Ovary (tissue), 7 donors: ENCODE measurements at regions not wholly inside any gene's neighbourhood (a gene's known extent, or its start where the extent isn't known, plus 50 kb on each side); places are given as distances from the start of the nearest gene placed in this dataset.

Experiments used
- DNase-seq, 5 donors: peaks; one replicate each; pipeline ENCODE4 v3.0.0-alpha.2; 2019 to 2020
- H3K27ac ChIP-seq, 2 donors: fragments of 200-600 bp; one replicate each; pipeline versions ENCODE4 v1.5.1 to v1.8.0; 2019 to 2022
- H3K27me3 ChIP-seq: fragments of 200-600 bp; one replicate; pipeline ENCODE4 v1.8.0; 2022
- H3K36me3 ChIP-seq: fragments of 200-600 bp; sonication (generic); one replicate; pipeline ENCODE4 v1.5.1; 2019
- H3K4me1 ChIP-seq: one replicate; pipeline ENCODE4 v1.8.1; 2013; ENCODE audit warnings: mild to moderate bottlenecking, moderate library complexity; ENCODE audit not compliant: insufficient read depth
- H3K4me3 ChIP-seq: fragments of 200-600 bp; sonication (generic); one replicate; pipeline ENCODE4 v1.5.1; 2017
- H3K9me3 ChIP-seq, 2 donors: fragments of 200-600 bp in 1 of 2; sonication (generic) in 1 of 2; one replicate each; pipeline versions ENCODE4 v1.5.1 to v1.8.1; 2013 to 2019; ENCODE audit warnings: mild to moderate bottlenecking in 1 of 2, moderate library complexity in 1 of 2
- EP300 ChIP-seq: sonication (generic); formaldehyde crosslinking; IDR thresholded peaks from one replicate; pipeline ENCODE4 v1.6.1; 2017; ENCODE audit warnings: antibody characterized with exemption
- POLR2A ChIP-seq: fragments of 450-650 bp; IDR thresholded peaks from one replicate; pipeline ENCODE4 v1.6.1; 2017; ENCODE audit warnings: antibody characterized with exemption, mild to moderate bottlenecking, moderate library complexity
- WGBS, 3 donors: extraction: QIAGEN DNeasy Blood & Tissue Kit in 1 of 3; methylation state at CpG; one replicate each; pipeline versions ENCODE4 v1.1.5 to v1.1.7; 2013 to 2017; 5-methylcytosine and 5-hydroxymethylcytosine counted together
- intact Hi-C, 4 donors: fragments of 100-400 bp; cut with DNase I; formaldehyde crosslinking; loops; one replicate each; pipeline versions ENCODE4 v1.11.0 to v1.15.1; 2022 to 2023
- TF ChIP-seq, protein P1 (sequence below), 3 donors: fragments of 450-650 bp in 2 of 3; fragments of 200-600 bp in 1 of 3; IDR thresholded peaks; one replicate each; pipeline versions ENCODE4 v1.5.1 to v1.8.0; 2016 to 2022; ENCODE audit warnings: antibody characterized with exemption in 3 of 3, mild to moderate bottlenecking in 1 of 3
- donor health status: DM: no; HTN: no; CAD: no; lungs with moderate emphysema.
- donor health status: DM: no; HTN: no; CAD: no.
- donor health status: Bipolar disorder and iron deficiency.
- donor health status: DM: no; HTN: no; CAD: no.
- donor health status: DM: yes; HTN: yes; CAD: no.

DNA sequence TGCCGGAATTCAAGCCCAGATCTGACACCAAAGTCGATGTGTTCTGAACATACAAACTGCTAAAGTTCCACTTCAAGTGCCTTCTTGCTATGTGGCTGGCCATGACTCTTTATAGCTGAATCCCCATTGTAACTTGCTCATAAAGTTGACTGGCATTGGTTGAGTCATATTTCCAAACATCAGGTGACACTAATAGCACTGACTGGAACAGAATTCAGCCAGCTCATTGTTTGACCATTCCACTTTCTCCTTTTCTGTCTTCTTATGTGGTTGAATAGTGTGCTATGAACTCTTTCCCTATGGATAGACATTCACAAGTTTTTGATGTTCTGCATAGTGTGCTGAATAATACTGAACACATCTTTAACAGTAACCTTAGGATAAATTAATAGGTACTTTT lies 266.2 kb upstream of the ZFP64 start:
- no peaks in the 10 kb centered on the region for H3K9me3 ChIP-seq
- no peak for DNase-seq
- TF ChIP-seq, protein P1, sequence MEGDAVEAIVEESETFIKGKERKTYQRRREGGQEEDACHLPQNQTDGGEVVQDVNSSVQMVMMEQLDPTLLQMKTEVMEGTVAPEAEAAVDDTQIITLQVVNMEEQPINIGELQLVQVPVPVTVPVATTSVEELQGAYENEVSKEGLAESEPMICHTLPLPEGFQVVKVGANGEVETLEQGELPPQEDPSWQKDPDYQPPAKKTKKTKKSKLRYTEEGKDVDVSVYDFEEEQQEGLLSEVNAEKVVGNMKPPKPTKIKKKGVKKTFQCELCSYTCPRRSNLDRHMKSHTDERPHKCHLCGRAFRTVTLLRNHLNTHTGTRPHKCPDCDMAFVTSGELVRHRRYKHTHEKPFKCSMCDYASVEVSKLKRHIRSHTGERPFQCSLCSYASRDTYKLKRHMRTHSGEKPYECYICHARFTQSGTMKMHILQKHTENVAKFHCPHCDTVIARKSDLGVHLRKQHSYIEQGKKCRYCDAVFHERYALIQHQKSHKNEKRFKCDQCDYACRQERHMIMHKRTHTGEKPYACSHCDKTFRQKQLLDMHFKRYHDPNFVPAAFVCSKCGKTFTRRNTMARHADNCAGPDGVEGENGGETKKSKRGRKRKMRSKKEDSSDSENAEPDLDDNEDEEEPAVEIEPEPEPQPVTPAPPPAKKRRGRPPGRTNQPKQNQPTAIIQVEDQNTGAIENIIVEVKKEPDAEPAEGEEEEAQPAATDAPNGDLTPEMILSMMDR (IDR thresholded peaks at IDR 0.05) = no peak
- TF ChIP-seq EP300 (no peak), POLR2A (no peak)
- WGBS, 3 donors = 95 to 98% (median 95%) methylated on average over 2 of the region's 2 CpGs
- no peak overlapping the region for H3K4me3 ChIP-seq
- intact Hi-C loops = no loop called here
- H3K4me1 ChIP-seq = no peaks in the 10 kb centered on the region
- no peaks in the 10 kb centered on the region for H3K27me3 ChIP-seq
- H3K27ac ChIP-seq = no peak overlapping the region
- H3K36me3 ChIP-seq = no peaks in the 10 kb centered on the region

GRCh38 chr20:52454660-52455059 lies 263.1 kb upstream of the ZFP64 start:
- Histone ChIP-seq H3K27me3 (no peaks in the 10 kb centered on the region), H3K9me3 (no peaks in the 10 kb centered on the region), H3K4me3 (no peak overlapping the region), H3K4me1 (no peaks in the 10 kb centered on the region), H3K36me3 (no peaks in the 10 kb centered on the region), H3K27ac (no peak overlapping the region)
- TF ChIP-seq, protein P1 (IDR thresholded peaks at IDR 0.05) = no peak
- TF ChIP-seq EP300 (no peak), POLR2A (no peak)
- intact Hi-C loops = no loop called here
- WGBS, 3 donors = 9 to 33% (median 16%) methylated on average over 2 of the region's 2 CpGs
- DNase-seq = no peak

DNA sequence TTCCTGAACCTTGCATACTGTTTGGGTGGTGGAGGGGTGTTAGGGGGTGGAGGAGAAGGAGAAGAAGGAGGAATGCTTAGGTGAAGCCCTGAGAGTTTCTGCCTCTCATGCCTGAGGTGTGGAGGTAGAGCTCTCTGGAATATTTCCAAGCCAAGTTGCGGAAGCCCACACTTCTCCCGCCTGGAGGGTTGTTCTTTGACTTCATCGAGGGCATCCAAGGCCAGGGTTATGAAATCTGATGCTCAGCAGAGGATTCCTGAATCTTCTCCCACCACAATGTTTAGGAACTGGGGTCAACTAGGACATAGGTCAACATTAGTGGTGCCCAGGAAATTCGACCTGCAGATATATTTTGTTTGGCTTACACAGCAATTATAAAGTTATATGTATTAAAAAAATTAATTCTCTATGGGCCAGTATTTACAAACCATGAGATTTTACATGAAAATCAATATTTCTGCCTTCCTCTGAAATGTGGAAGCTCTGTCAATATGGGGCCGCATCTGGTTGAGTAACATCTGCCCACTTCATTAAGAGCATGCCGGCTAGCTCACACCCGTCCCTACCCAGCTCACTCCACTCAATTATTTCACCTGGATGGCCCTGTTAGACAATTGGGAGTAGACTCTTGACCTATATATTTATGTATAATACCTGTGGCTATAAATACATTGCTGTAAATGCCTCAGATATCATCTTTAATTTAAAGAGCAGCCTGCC lies 257.1 kb upstream of the ZFP64 start:
- Histone ChIP-seq H3K4me3 (no peak overlapping the region), H3K27me3 (no peaks in the 10 kb centered on the region), H3K9me3 (no peaks in the 10 kb centered on the region), H3K27ac (no peak overlapping the region), H3K4me1 (no peaks in the 10 kb centered on the region), H3K36me3 (no peaks in the 10 kb centered on the region)
- TF ChIP-seq, protein P1 (IDR thresholded peaks at IDR 0.05) = no peak
- TF ChIP-seq POLR2A = no peak
- no peak for TF ChIP-seq EP300
- intact Hi-C loops = no loop called here
- WGBS, 3 donors = 63 to 69% (median 65%) methylated on average over 7 of the region's 7 CpGs
- DNase-seq = no peak

DNA sequence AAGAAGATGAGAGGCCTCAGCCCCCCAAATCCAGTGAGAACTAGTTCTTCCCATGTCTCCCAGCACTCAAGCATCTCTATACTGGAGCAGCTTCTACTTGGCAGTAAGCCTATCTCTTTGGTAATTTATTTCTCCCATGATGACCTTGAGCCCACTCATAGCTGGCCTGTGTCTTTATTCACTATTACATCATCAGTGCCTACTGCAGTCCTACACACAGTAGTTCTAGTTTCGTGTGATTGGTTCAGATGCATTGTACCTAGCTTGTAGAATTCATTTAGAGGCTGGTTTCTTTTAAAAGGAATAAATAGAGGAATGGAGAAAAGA lies 255.6 kb upstream of the ZFP64 start:
- no peaks in the 10 kb centered on the region for H3K4me1 ChIP-seq
- H3K4me3 ChIP-seq = no peak overlapping the region
- no peaks in the 10 kb centered on the region for H3K36me3 ChIP-seq
- H3K9me3 ChIP-seq = no peaks in the 10 kb centered on the region
- intact Hi-C loops = no loop called here
- DNase-seq = no peak
- H3K27me3 ChIP-seq = no peaks in the 10 kb centered on the region
- 64 to 73% (median 71%) methylated on average over 1 of the region's 1 CpG for WGBS, 3 donors
- H3K27ac ChIP-seq = no peak overlapping the region
- no peak for TF ChIP-seq POLR2A
- TF ChIP-seq, protein P1 (IDR thresholded peaks at IDR 0.05) = no peak
- TF ChIP-seq EP300 = no peak
